ENCODE measurements at regions not wholly inside any gene's neighbourhood (a gene's known extent, or its start where the extent isn't known, plus 50 kb on each side); places are given as distances from the start of the nearest gene placed in this dataset.

- no peak overlapping the region for H3K4me3 Mint-ChIP-seq
- no peak for ATAC-seq (replicated peaks in 1 of 4)
- 60% methylated on average over 1 of the region's 1 CpG for WGBS (ENCODE audit: insufficient coverage)
- H3K9me3 Mint-ChIP-seq: peaks cover 4 to 26% (median 12%) of the 10 kb centered on the region in 3 donors
- no peaks in the 10 kb centered on the region for H3K4me1 ChIP-seq (ENCODE audit: control insufficient read depth in 1 of 2, extremely low read depth in 1 of 2, insufficient read depth in 2 of 2, low read length in 2 of 2)
- no peak for DNase-seq
- ChIA-PET POLR2A (no interaction called here), CTCF (no interaction called here)
- no peaks in the 10 kb centered on the region for H3K36me3 Mint-ChIP-seq
- no peaks in the 10 kb centered on the region for H3K27me3 ChIP-seq (replicated peaks in 1 of 2; ENCODE audit: control insufficient read depth in 2 of 2, extremely low read depth in 1 of 2, insufficient read depth in 2 of 2, low read length in 1 of 2)
- H3K27me3 Mint-ChIP-seq: no peaks in the 10 kb centered on the region
- no peak overlapping the region for H3K4me3 ChIP-seq (ENCODE audit: control insufficient read depth in 1 of 2, extremely low read depth in 1 of 2, low read length in 1 of 2)
- no peaks in the 10 kb centered on the region for H3K9me3 ChIP-seq
- H3K36me3 ChIP-seq (ENCODE audit: control insufficient read depth in 2 of 2, extremely low read depth in 1 of 2, insufficient read depth in 1 of 2, low read length in 1 of 2): no peaks in the 10 kb centered on the region
- no peaks in the 10 kb centered on the region for H3K4me1 Mint-ChIP-seq
- no peak overlapping the region for H3K27ac ChIP-seq (ENCODE audit: low read length)
- no peak overlapping the region for H3K27ac Mint-ChIP-seq
Observed at GRCh38 chr1:163927493-163927892, 605.7 kb downstream of the NUF2 start.

- DNase-seq: no peak
- Mint-ChIP-seq H3K27ac (no peak overlapping the region), H3K4me3 (no peak overlapping the region), H3K36me3 (no peaks in the 10 kb centered on the region), H3K27me3 (no peaks in the 10 kb centered on the region), H3K4me1 (no peaks in the 10 kb centered on the region), H3K9me3 (peaks cover 4 to 26% (median 12%) of the 10 kb centered on the region in 3 donors)
- no peak overlapping the region for H3K27ac ChIP-seq (ENCODE audit: low read length)
- no peak overlapping the region for H3K4me3 ChIP-seq (ENCODE audit: control insufficient read depth in 1 of 2, extremely low read depth in 1 of 2, low read length in 1 of 2)
- no peaks in the 10 kb centered on the region for H3K36me3 ChIP-seq (ENCODE audit: control insufficient read depth in 2 of 2, extremely low read depth in 1 of 2, insufficient read depth in 1 of 2, low read length in 1 of 2)
- ChIA-PET POLR2A (no interaction called here), CTCF (no interaction called here)
- H3K4me1 ChIP-seq (ENCODE audit: control insufficient read depth in 1 of 2, extremely low read depth in 1 of 2, insufficient read depth in 2 of 2, low read length in 2 of 2): no peaks in the 10 kb centered on the region
- no peaks in the 10 kb centered on the region for H3K27me3 ChIP-seq (replicated peaks in 1 of 2; ENCODE audit: control insufficient read depth in 2 of 2, extremely low read depth in 1 of 2, insufficient read depth in 2 of 2, low read length in 1 of 2)
- H3K9me3 ChIP-seq: no peaks in the 10 kb centered on the region
- no peak for ATAC-seq (replicated peaks in 1 of 4)
Observed at GRCh38 chr1:163928069-163928468, 606.3 kb downstream of the NUF2 start.

GRCh38 chr1:163928651-163929050 is 606.9 kb downstream of the NUF2 start:
- Histone ChIP-seq H3K9me3 (no peaks in the 10 kb centered on the region), H3K4me3 (ENCODE audit: control insufficient read depth in 1 of 2, extremely low read depth in 1 of 2, low read length in 1 of 2) (no peak overlapping the region), H3K4me1 (ENCODE audit: control insufficient read depth in 1 of 2, extremely low read depth in 1 of 2, insufficient read depth in 2 of 2, low read length in 2 of 2) (no peaks in the 10 kb centered on the region), H3K27ac (ENCODE audit: low read length) (no peak overlapping the region), H3K27me3 (replicated peaks in 1 of 2; ENCODE audit: control insufficient read depth in 2 of 2, extremely low read depth in 1 of 2, insufficient read depth in 2 of 2, low read length in 1 of 2) (no peaks in the 10 kb centered on the region), H3K36me3 (ENCODE audit: control insufficient read depth in 2 of 2, extremely low read depth in 1 of 2, insufficient read depth in 1 of 2, low read length in 1 of 2) (no peaks in the 10 kb centered on the region)
- DNase-seq (no peak), ATAC-seq (replicated peaks in 1 of 4) (no peak)
- H3K9me3 Mint-ChIP-seq: peaks cover 4 to 26% (median 12%) of the 10 kb centered on the region in 3 donors
- ChIA-PET CTCF (no interaction called here), POLR2A (no interaction called here)
- no peaks in the 10 kb centered on the region for H3K4me1 Mint-ChIP-seq
- H3K4me3 Mint-ChIP-seq: no peak overlapping the region
- H3K36me3 Mint-ChIP-seq: no peaks in the 10 kb centered on the region
- H3K27me3 Mint-ChIP-seq: no peaks in the 10 kb centered on the region
- no peak overlapping the region for H3K27ac Mint-ChIP-seq

GRCh38 chr1:163932901-163933300 is 611.1 kb downstream of the NUF2 start:
- no peak overlapping the region for H3K4me3 ChIP-seq (ENCODE audit: control insufficient read depth in 1 of 2, extremely low read depth in 1 of 2, low read length in 1 of 2)
- H3K36me3 Mint-ChIP-seq: no peaks in the 10 kb centered on the region
- no peaks in the 10 kb centered on the region for H3K4me1 ChIP-seq (ENCODE audit: control insufficient read depth in 1 of 2, extremely low read depth in 1 of 2, insufficient read depth in 2 of 2, low read length in 2 of 2)
- no peaks in the 10 kb centered on the region for H3K27me3 Mint-ChIP-seq
- H3K27ac ChIP-seq (ENCODE audit: low read length): no peak overlapping the region
- no peaks in the 10 kb centered on the region for H3K4me1 Mint-ChIP-seq
- peaks cover 4 to 18% (median 18%) of the 10 kb centered on the region in 3 donors for H3K9me3 Mint-ChIP-seq
- H3K27ac Mint-ChIP-seq: no peak overlapping the region
- H3K27me3 ChIP-seq (replicated peaks in 1 of 2; ENCODE audit: control insufficient read depth in 2 of 2, extremely low read depth in 1 of 2, insufficient read depth in 2 of 2, low read length in 1 of 2): no peaks in the 10 kb centered on the region
- H3K9me3 ChIP-seq: no peaks in the 10 kb centered on the region
- no peak for ATAC-seq (replicated peaks in 1 of 4)
- H3K36me3 ChIP-seq (ENCODE audit: control insufficient read depth in 2 of 2, extremely low read depth in 1 of 2, insufficient read depth in 1 of 2, low read length in 1 of 2): no peaks in the 10 kb centered on the region
- POLR2A ChIA-PET: no interaction called here
- H3K4me3 Mint-ChIP-seq: no peak overlapping the region
- CTCF ChIA-PET: no interaction called here
- DNase-seq: no peak
- WGBS (ENCODE audit: insufficient coverage): 67% methylated on average over 1 of the region's 3 CpGs

- H3K4me1 Mint-ChIP-seq: no peaks in the 10 kb centered on the region
- WGBS (ENCODE audit: insufficient coverage): 64% methylated on average over 3 of the region's 3 CpGs
- Histone ChIP-seq H3K27ac (ENCODE audit: low read length) (no peak overlapping the region), H3K27me3 (replicated peaks in 1 of 2; ENCODE audit: control insufficient read depth in 2 of 2, extremely low read depth in 1 of 2, insufficient read depth in 2 of 2, low read length in 1 of 2) (no peaks in the 10 kb centered on the region), H3K36me3 (ENCODE audit: control insufficient read depth in 2 of 2, extremely low read depth in 1 of 2, insufficient read depth in 1 of 2, low read length in 1 of 2) (no peaks in the 10 kb centered on the region), H3K4me3 (ENCODE audit: control insufficient read depth in 1 of 2, extremely low read depth in 1 of 2, low read length in 1 of 2) (no peak overlapping the region), H3K9me3 (no peaks in the 10 kb centered on the region), H3K4me1 (ENCODE audit: control insufficient read depth in 1 of 2, extremely low read depth in 1 of 2, insufficient read depth in 2 of 2, low read length in 2 of 2) (no peaks in the 10 kb centered on the region)
- no peaks in the 10 kb centered on the region for H3K36me3 Mint-ChIP-seq
- no peak for ATAC-seq (replicated peaks in 1 of 4)
- DNase-seq: no peak
- H3K27ac Mint-ChIP-seq: no peak overlapping the region
- POLR2A ChIA-PET: no interaction called here
- CTCF ChIA-PET: no interaction called here
- peaks cover 4 to 15% (median 14%) of the 10 kb centered on the region in 3 donors for H3K9me3 Mint-ChIP-seq
- no peak overlapping the region for H3K4me3 Mint-ChIP-seq
- no peaks in the 10 kb centered on the region for H3K27me3 Mint-ChIP-seq
Observed at GRCh38 chr1:163933437-163933836, 611.7 kb downstream of the NUF2 start.

- Mint-ChIP-seq H3K4me1 (no peaks in the 10 kb centered on the region), H3K9me3 (peaks cover 5 to 21% (median 13%) of the 10 kb centered on the region in 3 donors), H3K36me3 (no peaks in the 10 kb centered on the region), H3K27me3 (no peaks in the 10 kb centered on the region), H3K27ac (no peak overlapping the region), H3K4me3 (no peak overlapping the region)
- Histone ChIP-seq H3K4me3 (ENCODE audit: control insufficient read depth in 1 of 2, extremely low read depth in 1 of 2, low read length in 1 of 2) (no peak overlapping the region), H3K36me3 (ENCODE audit: control insufficient read depth in 2 of 2, extremely low read depth in 1 of 2, insufficient read depth in 1 of 2, low read length in 1 of 2) (no peaks in the 10 kb centered on the region), H3K9me3 (no peaks in the 10 kb centered on the region), H3K27ac (ENCODE audit: low read length) (no peak overlapping the region), H3K27me3 (replicated peaks in 1 of 2; ENCODE audit: control insufficient read depth in 2 of 2, extremely low read depth in 1 of 2, insufficient read depth in 2 of 2, low read length in 1 of 2) (no peaks in the 10 kb centered on the region), H3K4me1 (ENCODE audit: control insufficient read depth in 1 of 2, extremely low read depth in 1 of 2, insufficient read depth in 2 of 2, low read length in 2 of 2) (no peaks in the 10 kb centered on the region)
- ChIA-PET POLR2A (no interaction called here), CTCF (no interaction called here)
- DNase-seq (no peak), ATAC-seq (replicated peaks in 1 of 4) (no peak)
- 67% methylated on average over 1 of the region's 3 CpGs for WGBS (ENCODE audit: insufficient coverage)
Observed at GRCh38 chr1:163935738-163936374, 614.1 kb downstream of the NUF2 start.

GRCh38 chr1:163959622-163960021 is 599.4 kb upstream of the PBX1 start:
- Mint-ChIP-seq H3K4me1 (no peaks in the 10 kb centered on the region), H3K36me3 (no peaks in the 10 kb centered on the region), H3K4me3 (no peak overlapping the region), H3K27ac (no peak overlapping the region), H3K27me3 (no peaks in the 10 kb centered on the region), H3K9me3 (peaks cover 10 to 34% (median 18%) of the 10 kb centered on the region in 3 donors)
- no peaks in the 10 kb centered on the region for H3K4me1 ChIP-seq (ENCODE audit: control insufficient read depth in 1 of 2, extremely low read depth in 1 of 2, insufficient read depth in 2 of 2, low read length in 2 of 2)
- H3K9me3 ChIP-seq: no peaks in the 10 kb centered on the region
- DNase-seq (no peak), ATAC-seq (replicated peaks in 1 of 4) (no peak)
- CTCF ChIA-PET: no interaction called here
- POLR2A ChIA-PET: no interaction called here
- H3K27ac ChIP-seq (ENCODE audit: low read length): no peak overlapping the region
- H3K4me3 ChIP-seq (ENCODE audit: control insufficient read depth in 1 of 2, extremely low read depth in 1 of 2, low read length in 1 of 2): no peak overlapping the region
- H3K36me3 ChIP-seq (ENCODE audit: control insufficient read depth in 2 of 2, extremely low read depth in 1 of 2, insufficient read depth in 1 of 2, low read length in 1 of 2): no peaks in the 10 kb centered on the region
- peaks cover 0 to 3% of the 10 kb centered on the region in 2 experiments for H3K27me3 ChIP-seq (replicated peaks in 1 of 2; ENCODE audit: control insufficient read depth in 2 of 2, extremely low read depth in 1 of 2, insufficient read depth in 2 of 2, low read length in 1 of 2)
- no CpG with 5 or more reads among the region's 1 CpG for WGBS (ENCODE audit: insufficient coverage)
